ENCODE measurements at regions not wholly inside any gene's neighbourhood (a gene's known extent, or its start where the extent isn't known, plus 50 kb on each side); places are given as distances from the start of the nearest gene placed in this dataset.

- Histone ChIP-seq H3F3A (replicated peaks; ENCODE audit: insufficient read depth) (no peaks in the 10 kb centered on the region), H3K27me3 (ENCODE audit: insufficient read depth) (no peaks in the 10 kb centered on the region), H3K9ac (no peak overlapping the region), H3K4me2 (no peak overlapping the region), H3K4me1 (ENCODE audit: control insufficient read depth in 1 of 2, insufficient read depth in 2 of 2, low read depth in 1 of 2, low read length in 1 of 2) (no peaks in the 10 kb centered on the region), H3K9me2 (no peaks in the 10 kb centered on the region), H3K79me2 (ENCODE audit: insufficient read depth) (no peaks in the 10 kb centered on the region), H3K4me3 (ENCODE audit: low read depth in 2 of 2, low read length in 1 of 2) (no peak overlapping the region), H3K36me3 (replicated peaks in 1 of 2; ENCODE audit: control insufficient read depth in 1 of 2, insufficient read depth in 2 of 2, low read length in 1 of 2) (no peaks in the 10 kb centered on the region), H4K20me1 (ENCODE audit: insufficient read depth) (no peaks in the 10 kb centered on the region), H3K9me3 (no peaks in the 10 kb centered on the region), H3K27ac (ENCODE audit: low read depth in 2 of 2, low read length in 1 of 2) (no peak overlapping the region), H2AFZ (ENCODE audit: low read depth) (no peak overlapping the region)
- WGBS (ENCODE audit: low lambda C conversion rate) = 4% methylated on average over 1 of the region's 1 CpG
- ChIA-PET CTCF (no interaction called here), POLR2A (no interaction called here)
- DNase-seq = no peak
- no peak for TF ChIP-seq USF2 (IDR thresholded peaks at IDR 0.05; ENCODE audit: borderline replicate concordance, low read depth, low read length)
- no peak for TF ChIP-seq TAF1 (IDR thresholded peaks at IDR 0.05; ENCODE audit: borderline replicate concordance, low read depth, low read length)
- no peak for TF ChIP-seq FOXJ3 (CRISPR knock-in tag; IDR thresholded peaks at IDR 0.05)
- no peak for TF ChIP-seq EZH2phosphoT487 (IDR thresholded peaks at IDR 0.05; ENCODE audit: borderline replicate concordance, low read depth)
- no peak for TF ChIP-seq RCOR1 (IDR thresholded peaks at IDR 0.05; ENCODE audit: low read length)
- no peak for TF ChIP-seq YY1 (IDR thresholded peaks at IDR 0.05; ENCODE audit: low read depth)
- TF ChIP-seq RAD21 (IDR thresholded peaks at IDR 0.05; ENCODE audit: low read length) = no peak
- TF ChIP-seq MXI1 (IDR thresholded peaks at IDR 0.05; ENCODE audit: low read depth, low read length) = no peak
- no peak for TF ChIP-seq RFX5 (IDR thresholded peaks at IDR 0.05; ENCODE audit: low read length)
- no peak for TF ChIP-seq CTCF (IDR thresholded peaks at IDR 0.05)
These were observed 629.1 kb upstream of the NR2F2 start for GRCh38 chr15:95701410-95701809.

- Histone ChIP-seq H3K4me1 (ENCODE audit: control insufficient read depth in 1 of 2, insufficient read depth in 2 of 2, low read depth in 1 of 2, low read length in 1 of 2) (no peaks in the 10 kb centered on the region; a peak in 1 of 4 replicates), H3K36me3 (replicated peaks in 1 of 2; ENCODE audit: control insufficient read depth in 1 of 2, insufficient read depth in 2 of 2, low read length in 1 of 2) (no peaks in the 10 kb centered on the region), H3K79me2 (ENCODE audit: insufficient read depth) (no peaks in the 10 kb centered on the region), H3K27me3 (ENCODE audit: insufficient read depth) (no peaks in the 10 kb centered on the region), H3K4me3 (ENCODE audit: low read depth in 2 of 2, low read length in 1 of 2) (no peak overlapping the region), H3K4me2 (no peak overlapping the region), H3K9me3 (no peaks in the 10 kb centered on the region), H3K9ac (no peak overlapping the region), H3K9me2 (no peaks in the 10 kb centered on the region), H2AFZ (ENCODE audit: low read depth) (no peak overlapping the region), H3F3A (replicated peaks; ENCODE audit: insufficient read depth) (no peaks in the 10 kb centered on the region), H3K27ac (ENCODE audit: low read depth in 2 of 2, low read length in 1 of 2) (no peak overlapping the region), H4K20me1 (ENCODE audit: insufficient read depth) (no peaks in the 10 kb centered on the region)
- WGBS (ENCODE audit: low lambda C conversion rate) = 34% methylated on average over 9 of the region's 9 CpGs
- no peak for DNase-seq
- TF ChIP-seq REST (IDR thresholded peaks at IDR 0.05; ENCODE audit: low read depth, low read length) (no peak), USF2 (IDR thresholded peaks at IDR 0.05; ENCODE audit: borderline replicate concordance, low read depth, low read length) (no peak), MEF2A (IDR thresholded peaks at IDR 0.05; ENCODE audit: borderline replicate concordance, low read depth) (no peak), IRF3 (IDR thresholded peaks at IDR 0.05; ENCODE audit: low read depth, low read length) (no peak)
- CTCF ChIA-PET = no interaction called here
- POLR2A ChIA-PET = no interaction called here
These were observed 620.4 kb upstream of the NR2F2 start for GRCh38 chr15:95709959-95710695.
